Upper lobe of left lung (tissue), 6 donors: ENCODE measurements at regions not wholly inside any gene's neighbourhood (a gene's known extent, or its start where the extent isn't known, plus 50 kb on each side); places are given as distances from the start of the nearest gene placed in this dataset.

ENCODE experiments used
- ATAC-seq, 2 donors: fragments of 200-7000 bp; cut with Tn5 transposase; one replicate each; pipeline ENCODE4 v1.9.1; 2022; ENCODE audit warnings: mild to moderate bottlenecking in 2 of 2, moderate library complexity in 2 of 2; ENCODE audit not compliant: low FRiP score in 2 of 2
- DNase-seq, 2 donors: peaks; one replicate each; pipeline ENCODE4 v3.0.0-alpha.2; 2019 to 2020
- H3K27ac ChIP-seq, 4 donors: fragments of 200-600 bp; sonication (generic); one replicate each; pipeline ENCODE4 v1.5.1; 2016 to 2019
- H3K27me3 ChIP-seq, 4 donors: fragments of 200-600 bp; sonication (generic); one replicate each; pipeline ENCODE4 v1.5.1; 2017 to 2019
- H3K36me3 ChIP-seq, 4 donors: fragments of 200-600 bp; sonication (generic); one replicate each; pipeline ENCODE4 v1.5.1; 2016 to 2019
- H3K4me1 ChIP-seq, 4 donors: fragments of 200-600 bp; sonication (generic); one replicate each; pipeline ENCODE4 v1.5.1; 2018 to 2019
- H3K4me3 ChIP-seq, 4 donors: fragments of 200-600 bp; sonication (generic); one replicate each; pipeline ENCODE4 v1.5.1; 2017 to 2019; ENCODE audit warnings: mild to moderate bottlenecking in 2 of 4, moderate library complexity in 1 of 4
- H3K9me3 ChIP-seq, 4 donors: fragments of 200-600 bp; sonication (generic); one replicate each; pipeline ENCODE4 v1.5.1; 2018 to 2019
- EP300 ChIP-seq, 4 donors: sonication (generic); formaldehyde crosslinking; IDR thresholded peaks; one replicate each; pipeline ENCODE4 v1.5.1; 2017; ENCODE audit warnings: antibody characterized with exemption in 4 of 4, control low read depth in 2 of 4
- POLR2A ChIP-seq, 4 donors: fragments of 450-650 bp; IDR thresholded peaks; one replicate each; pipeline ENCODE4 v1.5.1; 2016 to 2017; ENCODE audit warnings: antibody characterized with exemption in 4 of 4, mild to moderate bottlenecking in 2 of 4
- POLR2AphosphoS5 ChIP-seq, 2 donors: sonication (generic); formaldehyde crosslinking; IDR thresholded peaks; one replicate each; pipeline ENCODE4 v1.5.1; 2017; ENCODE audit warnings: antibody characterized with exemption in 2 of 2
- WGBS, 2 donors: methylation state at CpG; one replicate each; pipeline ENCODE4 v1.1.5; 2017 to 2018; 5-methylcytosine and 5-hydroxymethylcytosine counted together
- TF ChIP-seq, protein P1 (sequence below), 6 experiments: fragments of 450-650 bp in 4 of 6; fragments of 200-600 bp in 2 of 6; sonication (generic) in 2 of 6; IDR thresholded peaks; one replicate each; pipeline ENCODE4 v1.5.1; 2016 to 2019; ENCODE audit warnings: antibody characterized with exemption in 6 of 6
- donor health status: DM: no; HTN: no; CAD: no; lungs with moderate emphysema.
- donor health status: DM: no; HTN: yes; CAD: no; lungs with severe emphysema.

DNA sequence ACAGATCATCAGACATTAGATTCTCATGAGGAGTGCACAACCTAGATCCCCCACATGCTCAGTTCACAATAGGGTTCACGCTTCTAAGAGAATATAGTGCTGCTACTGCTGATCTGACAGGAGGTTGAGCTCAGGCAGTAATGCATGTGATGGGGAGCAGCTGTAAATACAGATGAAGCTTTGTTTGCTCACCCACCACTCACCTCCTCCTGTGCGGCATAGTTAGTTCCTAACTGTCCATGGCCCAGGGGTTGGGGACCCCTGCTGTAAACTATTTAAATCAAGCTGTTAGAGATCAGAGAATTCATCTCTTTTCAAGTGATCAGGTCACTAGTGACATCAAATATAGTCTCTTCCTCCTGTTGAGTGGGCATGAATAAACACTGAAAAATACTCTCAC, 88.8 kb upstream of the ACVR2A start:
- Histone ChIP-seq H3K4me1 (no peaks in the 10 kb centered on the region), H3K9me3 (no peaks in the 10 kb centered on the region), H3K36me3 (no peaks in the 10 kb centered on the region), H3K27ac (no peak overlapping the region), H3K27me3 (no peaks in the 10 kb centered on the region), H3K4me3 (no peak overlapping the region)
- TF ChIP-seq EP300 (IDR thresholded peaks at IDR 0.05) (no peak), POLR2A (IDR thresholded peaks at IDR 0.05) (no peak), POLR2AphosphoS5 (IDR thresholded peaks at IDR 0.05) (no peak)
- TF ChIP-seq, protein P1, sequence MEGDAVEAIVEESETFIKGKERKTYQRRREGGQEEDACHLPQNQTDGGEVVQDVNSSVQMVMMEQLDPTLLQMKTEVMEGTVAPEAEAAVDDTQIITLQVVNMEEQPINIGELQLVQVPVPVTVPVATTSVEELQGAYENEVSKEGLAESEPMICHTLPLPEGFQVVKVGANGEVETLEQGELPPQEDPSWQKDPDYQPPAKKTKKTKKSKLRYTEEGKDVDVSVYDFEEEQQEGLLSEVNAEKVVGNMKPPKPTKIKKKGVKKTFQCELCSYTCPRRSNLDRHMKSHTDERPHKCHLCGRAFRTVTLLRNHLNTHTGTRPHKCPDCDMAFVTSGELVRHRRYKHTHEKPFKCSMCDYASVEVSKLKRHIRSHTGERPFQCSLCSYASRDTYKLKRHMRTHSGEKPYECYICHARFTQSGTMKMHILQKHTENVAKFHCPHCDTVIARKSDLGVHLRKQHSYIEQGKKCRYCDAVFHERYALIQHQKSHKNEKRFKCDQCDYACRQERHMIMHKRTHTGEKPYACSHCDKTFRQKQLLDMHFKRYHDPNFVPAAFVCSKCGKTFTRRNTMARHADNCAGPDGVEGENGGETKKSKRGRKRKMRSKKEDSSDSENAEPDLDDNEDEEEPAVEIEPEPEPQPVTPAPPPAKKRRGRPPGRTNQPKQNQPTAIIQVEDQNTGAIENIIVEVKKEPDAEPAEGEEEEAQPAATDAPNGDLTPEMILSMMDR (IDR thresholded peaks at IDR 0.05): no peak
- 73 to 76% methylated on average over 2 of the region's 2 CpGs for WGBS, 2 donors
- ATAC-seq: no peak
- DNase-seq: no peak

DNA sequence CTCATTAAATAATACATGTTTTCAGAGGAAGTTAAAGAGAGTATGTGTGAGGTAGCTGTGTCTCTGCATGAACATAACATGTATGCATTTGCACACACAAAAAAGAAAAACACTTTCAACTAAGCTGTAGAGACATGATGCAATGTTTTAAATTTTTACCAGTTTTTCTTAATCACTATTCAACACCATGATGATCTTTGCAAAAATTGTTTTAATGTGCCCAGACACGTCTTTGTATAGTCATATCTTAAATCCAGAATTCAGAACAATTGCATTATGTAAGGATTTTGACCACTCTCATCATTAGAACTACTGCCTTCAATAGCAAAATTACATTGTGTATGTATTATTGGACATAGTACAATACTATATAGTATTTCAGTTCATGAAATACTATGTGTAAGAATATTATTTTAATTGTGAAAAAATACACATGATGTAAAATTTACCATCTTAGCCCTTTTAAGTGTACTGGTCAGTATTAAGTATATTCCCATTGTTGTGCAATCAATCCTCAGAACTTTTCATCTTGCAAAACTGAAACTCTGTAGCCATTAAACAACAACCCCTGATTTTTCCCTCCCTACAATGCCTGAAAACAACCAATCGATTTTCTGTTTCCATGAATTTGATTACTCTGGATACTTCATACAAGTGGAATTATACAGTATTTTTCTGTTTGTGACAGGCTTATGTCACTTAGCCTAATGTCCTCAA, 104.5 kb upstream of the ACVR2A start:
- Histone ChIP-seq H3K4me1 (no peaks in the 10 kb centered on the region), H3K27ac (no peak overlapping the region), H3K27me3 (no peaks in the 10 kb centered on the region), H3K9me3 (no peaks in the 10 kb centered on the region), H3K36me3 (no peaks in the 10 kb centered on the region), H3K4me3 (no peak overlapping the region)
- TF ChIP-seq POLR2A (IDR thresholded peaks at IDR 0.05): no peak
- TF ChIP-seq, protein P1 (IDR thresholded peaks at IDR 0.05): no peak
- TF ChIP-seq POLR2AphosphoS5 (IDR thresholded peaks at IDR 0.05): no peak
- TF ChIP-seq EP300 (IDR thresholded peaks at IDR 0.05): no peak
- DNase-seq (no peak), ATAC-seq (no peak)
- WGBS, 2 donors: 80 to 85% methylated on average over 2 of the region's 2 CpGs

- Histone ChIP-seq H3K9me3 (no peaks in the 10 kb centered on the region), H3K4me3 (no peak overlapping the region), H3K27me3 (no peaks in the 10 kb centered on the region), H3K4me1 (no peaks in the 10 kb centered on the region), H3K27ac (no peak overlapping the region), H3K36me3 (no peaks in the 10 kb centered on the region)
- ATAC-seq (no peak), DNase-seq (no peak)
- WGBS, 2 donors: 44 to 57% methylated on average over 3 of the region's 3 CpGs
- TF ChIP-seq, protein P1 (IDR thresholded peaks at IDR 0.05): no peak
- TF ChIP-seq POLR2AphosphoS5 (IDR thresholded peaks at IDR 0.05) (no peak), POLR2A (IDR thresholded peaks at IDR 0.05) (no peak), EP300 (IDR thresholded peaks at IDR 0.05) (no peak)
Observed at GRCh38 chr2:147739508-147739907, 105.3 kb upstream of the ACVR2A start.

GRCh38 chr2:147718831-147719230, 126.0 kb upstream of the ACVR2A start:
- Histone ChIP-seq H3K4me3 (no peak overlapping the region), H3K9me3 (no peaks in the 10 kb centered on the region), H3K36me3 (no peaks in the 10 kb centered on the region), H3K27me3 (no peaks in the 10 kb centered on the region), H3K27ac (no peak overlapping the region), H3K4me1 (no peaks in the 10 kb centered on the region)
- DNase-seq (no peak), ATAC-seq (no peak)
- WGBS, 2 donors: 38 to 68% methylated on average over 2 of the region's 2 CpGs
- TF ChIP-seq EP300 (IDR thresholded peaks at IDR 0.05) (no peak), POLR2A (IDR thresholded peaks at IDR 0.05) (no peak), POLR2AphosphoS5 (IDR thresholded peaks at IDR 0.05) (no peak)
- TF ChIP-seq, protein P1 (IDR thresholded peaks at IDR 0.05): no peak

GRCh38 chr2:147716906-147717305, 127.9 kb upstream of the ACVR2A start:
- no peak for DNase-seq
- Histone ChIP-seq H3K27me3 (no peaks in the 10 kb centered on the region), H3K9me3 (no peaks in the 10 kb centered on the region), H3K36me3 (no peaks in the 10 kb centered on the region), H3K27ac (no peak overlapping the region), H3K4me1 (no peaks in the 10 kb centered on the region), H3K4me3 (no peak overlapping the region)
- no peak for ATAC-seq
- TF ChIP-seq, protein P1 (IDR thresholded peaks at IDR 0.05): no peak
- TF ChIP-seq EP300 (IDR thresholded peaks at IDR 0.05) (no peak), POLR2AphosphoS5 (IDR thresholded peaks at IDR 0.05) (no peak), POLR2A (IDR thresholded peaks at IDR 0.05) (no peak)
